ENCODE measurements at regions not wholly inside any gene's neighbourhood (a gene's known extent, or its start where the extent isn't known, plus 50 kb on each side); places are given as distances from the start of the nearest gene placed in this dataset.
"Not testable (repeated sequence)": the region's sequence is repeated elsewhere in the genome, so short reads cannot be mapped to it uniquely, and the experiment has no call there.

- H3K27ac ChIP-seq (ENCODE audit: low read depth in 2 of 2, low read length in 2 of 2); H3K4me1 ChIP-seq (ENCODE audit: control insufficient read depth in 2 of 2, insufficient read depth in 2 of 2, low read length in 2 of 2); H3K9me3 ChIP-seq (ENCODE audit: control insufficient read depth in 2 of 2, low read length in 2 of 2); H3K27me3 ChIP-seq (ENCODE audit: control insufficient read depth in 2 of 2, insufficient read depth in 2 of 2, low read length in 2 of 2); H3K36me3 ChIP-seq (ENCODE audit: control insufficient read depth in 2 of 2, insufficient read depth in 2 of 2, low read length in 2 of 2): not testable (repeated sequence)
- Histone ChIP-seq H3K9ac (ENCODE audit: low read depth in 1 of 2, low read length in 2 of 2) (peak overlapping the region in 1 of 2 donors; percentile 33), H3K4me3 (ENCODE audit: low read length in 2 of 2) (peak overlapping the region; percentile 55 to 59)
Measured at GRCh38 chr20:30283476-30284280, 973.8 kb upstream of the DEFB115 start.

DNA sequence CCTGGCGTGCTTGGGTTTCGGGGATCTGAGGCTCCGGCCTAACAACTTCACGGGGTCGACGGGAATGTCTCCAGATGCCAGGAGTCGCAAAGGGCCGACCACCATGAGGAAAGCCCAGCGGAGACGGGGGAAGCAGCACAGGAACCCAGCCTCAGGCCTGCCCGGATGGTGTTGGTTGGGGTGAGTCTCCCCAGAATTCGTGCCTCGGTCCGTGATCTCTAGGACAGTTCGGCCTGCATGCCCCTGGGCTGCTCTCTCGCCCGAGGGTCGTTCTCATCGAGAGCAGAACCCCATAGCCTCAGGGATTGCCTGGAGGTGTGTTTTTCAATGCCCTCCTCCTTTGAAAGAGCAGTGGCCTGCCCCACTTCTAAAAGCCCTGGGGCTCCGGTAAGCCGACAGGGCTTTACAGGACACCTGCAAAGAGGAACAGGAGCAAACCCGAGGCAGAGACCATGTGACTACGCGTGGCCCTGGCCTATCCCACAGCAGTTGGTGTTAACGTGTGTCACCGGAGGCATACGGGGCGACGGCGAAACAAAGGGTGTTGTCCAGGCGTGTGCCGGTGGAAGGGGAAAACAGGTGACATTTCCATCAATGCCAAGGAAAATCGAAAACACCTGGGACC lies 973.1 kb upstream of the DEFB115 start:
- Histone ChIP-seq H3K4me3 (ENCODE audit: low read length in 2 of 2) (peak overlapping the region; percentile 55 to 59), H3K9me3 (ENCODE audit: control insufficient read depth in 2 of 2, low read length in 2 of 2) (no peaks in the 10 kb centered on the region), H3K27ac (ENCODE audit: low read depth in 2 of 2, low read length in 2 of 2) (no peak overlapping the region), H3K9ac (ENCODE audit: low read depth in 1 of 2, low read length in 2 of 2) (no peak overlapping the region), H3K27me3 (ENCODE audit: control insufficient read depth in 2 of 2, insufficient read depth in 2 of 2, low read length in 2 of 2) (no peaks in the 10 kb centered on the region), H3K36me3 (ENCODE audit: control insufficient read depth in 2 of 2, insufficient read depth in 2 of 2, low read length in 2 of 2) (no peaks in the 10 kb centered on the region), H3K4me1 (ENCODE audit: control insufficient read depth in 2 of 2, insufficient read depth in 2 of 2, low read length in 2 of 2) (peaks cover 2 to 3% of the 10 kb centered on the region in 2 donors)

GRCh38 chr20:30285677-30286076 lies 971.8 kb upstream of the DEFB115 start:
- peaks cover 2 to 3% of the 10 kb centered on the region in 2 donors for H3K4me1 ChIP-seq (ENCODE audit: control insufficient read depth in 2 of 2, insufficient read depth in 2 of 2, low read length in 2 of 2)
- H3K4me3 ChIP-seq (ENCODE audit: low read length in 2 of 2), result no peak overlapping the region
- H3K36me3 ChIP-seq (ENCODE audit: control insufficient read depth in 2 of 2, insufficient read depth in 2 of 2, low read length in 2 of 2), result no peaks in the 10 kb centered on the region
- H3K27ac ChIP-seq (ENCODE audit: low read depth in 2 of 2, low read length in 2 of 2), result no peak overlapping the region
- H3K9ac ChIP-seq (ENCODE audit: low read depth in 1 of 2, low read length in 2 of 2), result no peak overlapping the region
- no peaks in the 10 kb centered on the region for H3K27me3 ChIP-seq (ENCODE audit: control insufficient read depth in 2 of 2, insufficient read depth in 2 of 2, low read length in 2 of 2)
- no peaks in the 10 kb centered on the region for H3K9me3 ChIP-seq (ENCODE audit: control insufficient read depth in 2 of 2, low read length in 2 of 2)

GRCh38 chr20:30286157-30286556 lies 971.3 kb upstream of the DEFB115 start:
- H3K4me3 ChIP-seq (ENCODE audit: low read length in 2 of 2), result no peak overlapping the region
- H3K27me3 ChIP-seq (ENCODE audit: control insufficient read depth in 2 of 2, insufficient read depth in 2 of 2, low read length in 2 of 2), result no peaks in the 10 kb centered on the region
- no peak overlapping the region for H3K27ac ChIP-seq (ENCODE audit: low read depth in 2 of 2, low read length in 2 of 2)
- H3K4me1 ChIP-seq (ENCODE audit: control insufficient read depth in 2 of 2, insufficient read depth in 2 of 2, low read length in 2 of 2), result peaks cover 2 to 3% of the 10 kb centered on the region in 2 donors
- H3K9ac ChIP-seq (ENCODE audit: low read depth in 1 of 2, low read length in 2 of 2), result no peak overlapping the region
- H3K36me3 ChIP-seq (ENCODE audit: control insufficient read depth in 2 of 2, insufficient read depth in 2 of 2, low read length in 2 of 2), result no peaks in the 10 kb centered on the region
- no peaks in the 10 kb centered on the region for H3K9me3 ChIP-seq (ENCODE audit: control insufficient read depth in 2 of 2, low read length in 2 of 2)

DNA sequence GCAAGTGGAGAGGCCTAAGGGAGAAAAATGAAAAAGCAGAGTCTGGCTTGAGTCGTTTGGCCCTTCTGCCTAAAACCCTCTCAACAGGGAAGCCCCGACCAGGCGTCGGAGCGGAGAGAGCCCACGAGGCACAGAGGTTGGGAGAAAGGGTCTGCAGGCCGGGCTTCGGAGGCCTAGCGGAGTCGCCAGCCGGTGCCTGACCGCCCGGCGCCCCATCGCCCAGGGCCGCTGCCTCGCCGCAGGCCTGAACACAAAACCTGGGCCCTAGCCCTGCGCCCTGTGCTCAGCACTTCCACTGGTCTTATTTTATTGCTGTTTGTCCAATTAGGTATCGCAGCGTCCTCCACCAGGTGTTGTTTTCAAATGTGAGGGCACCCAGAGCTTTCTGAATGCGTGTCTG lies 970.0 kb upstream of the DEFB115 start:
- H3K4me3 ChIP-seq (ENCODE audit: low read length in 2 of 2); H3K9me3 ChIP-seq (ENCODE audit: control insufficient read depth in 2 of 2, low read length in 2 of 2); H3K9ac ChIP-seq (ENCODE audit: low read depth in 1 of 2, low read length in 2 of 2); H3K4me1 ChIP-seq (ENCODE audit: control insufficient read depth in 2 of 2, insufficient read depth in 2 of 2, low read length in 2 of 2); H3K36me3 ChIP-seq (ENCODE audit: control insufficient read depth in 2 of 2, insufficient read depth in 2 of 2, low read length in 2 of 2); H3K27ac ChIP-seq (ENCODE audit: low read depth in 2 of 2, low read length in 2 of 2); H3K27me3 ChIP-seq (ENCODE audit: control insufficient read depth in 2 of 2, insufficient read depth in 2 of 2, low read length in 2 of 2): not testable (repeated sequence)

GRCh38 chr20:30288346-30288745 lies 969.1 kb upstream of the DEFB115 start:
- peaks cover 2 to 3% of the 10 kb centered on the region in 2 donors for H3K4me1 ChIP-seq (ENCODE audit: control insufficient read depth in 2 of 2, insufficient read depth in 2 of 2, low read length in 2 of 2)
- H3K9ac ChIP-seq (ENCODE audit: low read depth in 1 of 2, low read length in 2 of 2), result no peak overlapping the region
- H3K27me3 ChIP-seq (ENCODE audit: control insufficient read depth in 2 of 2, insufficient read depth in 2 of 2, low read length in 2 of 2), result no peaks in the 10 kb centered on the region
- no peaks in the 10 kb centered on the region for H3K9me3 ChIP-seq (ENCODE audit: control insufficient read depth in 2 of 2, low read length in 2 of 2)
- H3K4me3 ChIP-seq (ENCODE audit: low read length in 2 of 2), result no peak overlapping the region
- no peaks in the 10 kb centered on the region for H3K36me3 ChIP-seq (ENCODE audit: control insufficient read depth in 2 of 2, insufficient read depth in 2 of 2, low read length in 2 of 2)
- no peak overlapping the region for H3K27ac ChIP-seq (ENCODE audit: low read depth in 2 of 2, low read length in 2 of 2)

DNA sequence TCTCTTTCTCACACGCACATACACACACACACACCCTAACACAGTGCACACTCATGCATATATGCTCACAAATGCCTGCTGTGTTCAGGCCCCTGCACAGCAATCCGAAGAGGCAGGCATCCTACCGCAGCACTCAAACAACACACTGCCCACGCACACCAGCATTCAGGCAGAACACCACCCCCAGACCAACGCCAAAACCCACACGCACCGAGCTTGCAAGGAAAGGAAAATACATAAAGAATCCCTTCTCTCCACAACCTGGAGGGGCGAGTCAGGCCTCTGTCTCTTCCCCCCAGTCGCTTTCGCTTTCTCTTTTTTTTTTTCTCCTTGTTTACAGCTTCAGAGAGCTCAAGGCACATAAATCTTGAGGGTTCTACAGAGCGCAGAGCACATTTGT lies 968.4 kb upstream of the DEFB115 start:
- not testable (repeated sequence) for H3K27me3 ChIP-seq (ENCODE audit: control insufficient read depth in 2 of 2, insufficient read depth in 2 of 2, low read length in 2 of 2); H3K9ac ChIP-seq (ENCODE audit: low read depth in 1 of 2, low read length in 2 of 2); H3K36me3 ChIP-seq (ENCODE audit: control insufficient read depth in 2 of 2, insufficient read depth in 2 of 2, low read length in 2 of 2); H3K9me3 ChIP-seq (ENCODE audit: control insufficient read depth in 2 of 2, low read length in 2 of 2); H3K4me1 ChIP-seq (ENCODE audit: control insufficient read depth in 2 of 2, insufficient read depth in 2 of 2, low read length in 2 of 2)
- Histone ChIP-seq H3K4me3 (ENCODE audit: low read length in 2 of 2) (peak overlapping the region in 1 of 2 donors; percentile 56), H3K27ac (ENCODE audit: low read depth in 2 of 2, low read length in 2 of 2) (peak overlapping the region; percentile 16 to 29)

- not testable (repeated sequence) for H3K4me1 ChIP-seq (ENCODE audit: control insufficient read depth in 2 of 2, insufficient read depth in 2 of 2, low read length in 2 of 2); H3K27me3 ChIP-seq (ENCODE audit: control insufficient read depth in 2 of 2, insufficient read depth in 2 of 2, low read length in 2 of 2); H3K36me3 ChIP-seq (ENCODE audit: control insufficient read depth in 2 of 2, insufficient read depth in 2 of 2, low read length in 2 of 2); H3K9me3 ChIP-seq (ENCODE audit: control insufficient read depth in 2 of 2, low read length in 2 of 2)
- peak overlapping the region; percentile 32 to 54 for H3K9ac ChIP-seq (ENCODE audit: low read depth in 1 of 2, low read length in 2 of 2)
- H3K4me3 ChIP-seq (ENCODE audit: low read length in 2 of 2), result peak overlapping the region; percentile 48 to 56
- H3K27ac ChIP-seq (ENCODE audit: low read depth in 2 of 2, low read length in 2 of 2), result peak overlapping the region; percentile 52 to 61
Measured at GRCh38 chr20:30289711-30290141, 967.7 kb upstream of the DEFB115 start.

DNA sequence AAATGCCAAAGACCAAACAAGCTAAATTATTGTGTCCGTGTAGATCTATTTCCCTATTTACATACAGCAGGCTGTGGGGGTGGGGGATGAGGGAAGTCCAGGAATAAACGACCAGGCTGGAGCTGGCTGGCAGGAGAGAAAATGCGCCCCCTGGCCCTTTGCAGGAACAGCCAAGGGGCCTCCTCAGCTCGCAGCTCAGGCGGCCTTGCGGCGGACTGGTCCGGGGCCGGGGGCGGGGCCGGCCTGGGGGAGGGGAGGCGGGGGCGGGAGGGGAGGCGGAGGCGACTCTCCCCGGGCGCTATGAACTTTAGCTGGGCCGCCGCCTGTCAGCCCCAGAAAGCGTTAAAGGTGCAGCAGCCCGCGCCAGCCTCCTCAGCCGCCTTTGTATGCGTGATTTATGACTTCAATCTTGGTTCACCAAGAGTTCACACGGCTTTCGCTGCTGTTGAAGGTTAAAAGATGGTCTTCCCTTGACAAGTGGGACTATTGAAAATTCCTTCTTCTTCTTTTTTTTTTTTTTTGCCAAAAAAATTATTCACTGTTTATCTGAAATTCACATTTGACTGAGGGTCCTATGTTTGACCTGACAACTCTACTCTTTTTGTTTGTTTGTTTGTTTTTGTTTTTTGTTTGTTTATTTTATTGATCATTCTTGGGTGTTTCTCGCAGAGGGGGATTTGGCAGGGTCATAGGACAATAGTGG lies 967.0 kb upstream of the DEFB115 start:
- Histone ChIP-seq H3K4me3 (ENCODE audit: low read length in 2 of 2) (peak overlapping the region in 1 of 2 donors; percentile 56), H3K27ac (ENCODE audit: low read depth in 2 of 2, low read length in 2 of 2) (peak overlapping the region in 1 of 2 donors; percentile 47)
- H3K9ac ChIP-seq (ENCODE audit: low read depth in 1 of 2, low read length in 2 of 2); H3K4me1 ChIP-seq (ENCODE audit: control insufficient read depth in 2 of 2, insufficient read depth in 2 of 2, low read length in 2 of 2); H3K36me3 ChIP-seq (ENCODE audit: control insufficient read depth in 2 of 2, insufficient read depth in 2 of 2, low read length in 2 of 2); H3K27me3 ChIP-seq (ENCODE audit: control insufficient read depth in 2 of 2, insufficient read depth in 2 of 2, low read length in 2 of 2); H3K9me3 ChIP-seq (ENCODE audit: control insufficient read depth in 2 of 2, low read length in 2 of 2): not testable (repeated sequence)

DNA sequence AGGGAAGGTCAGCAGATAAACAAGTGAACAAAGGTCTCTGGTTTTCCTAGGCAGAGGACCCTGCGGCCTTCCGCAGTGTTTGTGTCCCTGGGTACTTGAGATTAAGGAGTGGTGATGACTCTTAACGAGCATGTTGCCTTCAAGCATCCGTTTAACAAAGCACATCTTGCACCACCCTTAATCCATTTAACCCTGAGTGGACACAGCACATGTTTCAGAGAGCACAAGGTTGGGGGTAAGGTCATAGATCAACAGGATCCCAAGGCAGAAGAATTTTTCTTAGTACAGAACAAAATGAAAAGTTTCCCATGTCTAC lies 966.4 kb upstream of the DEFB115 start:
- H3K4me3 ChIP-seq (ENCODE audit: low read length in 2 of 2); H3K27ac ChIP-seq (ENCODE audit: low read depth in 2 of 2, low read length in 2 of 2); H3K9me3 ChIP-seq (ENCODE audit: control insufficient read depth in 2 of 2, low read length in 2 of 2); H3K27me3 ChIP-seq (ENCODE audit: control insufficient read depth in 2 of 2, insufficient read depth in 2 of 2, low read length in 2 of 2); H3K9ac ChIP-seq (ENCODE audit: low read depth in 1 of 2, low read length in 2 of 2); H3K36me3 ChIP-seq (ENCODE audit: control insufficient read depth in 2 of 2, insufficient read depth in 2 of 2, low read length in 2 of 2); H3K4me1 ChIP-seq (ENCODE audit: control insufficient read depth in 2 of 2, insufficient read depth in 2 of 2, low read length in 2 of 2): not testable (repeated sequence)

All from mucosa of rectum (tissue), 2 donors.